Tibial nerve (tissue), 4 donors: ENCODE measurements at regions not wholly inside any gene's neighbourhood (a gene's known extent, or its start where the extent isn't known, plus 50 kb on each side); places are given as distances from the start of the nearest gene placed in this dataset.

Source experiments
- DNase-seq, 2 donors: peaks; one replicate each; pipeline ENCODE4 v3.0.0-alpha.2; 2019; ENCODE audit warnings: low spot score in 2 of 2
- H3K27ac ChIP-seq, 4 donors: fragments of 200-600 bp; sonication (generic) in 3 of 4; one replicate each; pipeline ENCODE4 v1.5.1; 2017 to 2019; ENCODE audit warnings: mild to moderate bottlenecking in 1 of 4
- H3K27me3 ChIP-seq, 2 donors: fragments of 200-600 bp; sonication (generic) in 1 of 2; one replicate each; pipeline versions ENCODE4 v1.5.1 to v1.6.0; 2017 to 2019
- H3K36me3 ChIP-seq, 3 donors: fragments of 200-600 bp; sonication (generic); one replicate each; pipeline ENCODE4 v1.5.1; 2018 to 2019
- H3K4me1 ChIP-seq, 4 donors: fragments of 200-600 bp; sonication (generic) in 3 of 4; one replicate each; pipeline ENCODE4 v1.5.1; 2017 to 2019
- H3K4me3 ChIP-seq, 4 donors: fragments of 200-600 bp; sonication (generic) in 3 of 4; one replicate each; pipeline ENCODE4 v1.5.1; 2017 to 2019; ENCODE audit warnings: mild to moderate bottlenecking in 1 of 4, moderate library complexity in 1 of 4
- H3K9me3 ChIP-seq, 4 donors: fragments of 200-600 bp; sonication (generic) in 3 of 4; one replicate each; pipeline ENCODE4 v1.5.1; 2017 to 2019
- EP300 ChIP-seq, 2 donors: sonication (generic); formaldehyde crosslinking; IDR thresholded peaks; one replicate each; pipeline ENCODE4 v1.6.1; 2017; ENCODE audit warnings: antibody characterized with exemption in 2 of 2, mild to moderate bottlenecking in 1 of 2
- POLR2A ChIP-seq, 2 donors: fragments of 450-650 bp; IDR thresholded peaks; one replicate each; pipeline ENCODE4 v1.6.1; 2017; ENCODE audit warnings: antibody characterized with exemption in 2 of 2, mild to moderate bottlenecking in 2 of 2, moderate library complexity in 2 of 2
- WGBS, 2 donors: methylation state at CpG; one replicate each; pipeline ENCODE4 v1.1.5; 2018; 5-methylcytosine and 5-hydroxymethylcytosine counted together
- TF ChIP-seq, protein P1 (sequence below), 5 experiments: fragments of 200-600 bp in 3 of 5; fragments of 450-650 bp in 2 of 5; sonication (generic) in 3 of 5; IDR thresholded peaks; one replicate each; pipeline ENCODE4 v1.5.1; 2016 to 2019; ENCODE audit warnings: antibody characterized with exemption in 5 of 5, mild to moderate bottlenecking in 3 of 5, moderate library complexity in 2 of 5

DNA sequence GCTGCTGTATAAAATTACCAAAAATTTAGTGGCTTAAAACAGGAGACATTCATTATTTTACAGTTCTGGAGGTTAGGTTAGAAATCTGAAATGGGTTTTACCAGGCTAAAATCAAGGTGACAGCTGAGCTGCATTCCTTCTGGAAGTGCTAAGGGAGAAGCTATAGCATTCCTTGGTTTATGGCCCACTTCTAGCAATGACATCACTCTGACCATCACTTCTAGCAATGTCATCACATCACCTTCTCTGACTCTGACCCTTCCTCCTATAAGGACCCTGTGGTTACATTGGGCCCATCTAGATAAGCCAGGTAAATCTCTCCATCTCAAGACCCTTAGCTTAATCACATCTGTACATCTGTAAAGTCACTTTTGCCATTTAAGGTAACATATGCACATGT lies 366.1 kb downstream of the EFNA5 start:
- no peaks in the 10 kb centered on the region for H3K9me3 ChIP-seq
- no peak overlapping the region for H3K4me3 ChIP-seq
- H3K27me3 ChIP-seq: no peaks in the 10 kb centered on the region
- no peak overlapping the region for H3K27ac ChIP-seq
- H3K4me1 ChIP-seq: peaks cover 0 to 5% (median 0%) of the 10 kb centered on the region in 4 donors
- H3K36me3 ChIP-seq: no peaks in the 10 kb centered on the region
- TF ChIP-seq EP300 (IDR thresholded peaks at IDR 0.05) (no peak), POLR2A (IDR thresholded peaks at IDR 0.05) (no peak)
- TF ChIP-seq, protein P1, sequence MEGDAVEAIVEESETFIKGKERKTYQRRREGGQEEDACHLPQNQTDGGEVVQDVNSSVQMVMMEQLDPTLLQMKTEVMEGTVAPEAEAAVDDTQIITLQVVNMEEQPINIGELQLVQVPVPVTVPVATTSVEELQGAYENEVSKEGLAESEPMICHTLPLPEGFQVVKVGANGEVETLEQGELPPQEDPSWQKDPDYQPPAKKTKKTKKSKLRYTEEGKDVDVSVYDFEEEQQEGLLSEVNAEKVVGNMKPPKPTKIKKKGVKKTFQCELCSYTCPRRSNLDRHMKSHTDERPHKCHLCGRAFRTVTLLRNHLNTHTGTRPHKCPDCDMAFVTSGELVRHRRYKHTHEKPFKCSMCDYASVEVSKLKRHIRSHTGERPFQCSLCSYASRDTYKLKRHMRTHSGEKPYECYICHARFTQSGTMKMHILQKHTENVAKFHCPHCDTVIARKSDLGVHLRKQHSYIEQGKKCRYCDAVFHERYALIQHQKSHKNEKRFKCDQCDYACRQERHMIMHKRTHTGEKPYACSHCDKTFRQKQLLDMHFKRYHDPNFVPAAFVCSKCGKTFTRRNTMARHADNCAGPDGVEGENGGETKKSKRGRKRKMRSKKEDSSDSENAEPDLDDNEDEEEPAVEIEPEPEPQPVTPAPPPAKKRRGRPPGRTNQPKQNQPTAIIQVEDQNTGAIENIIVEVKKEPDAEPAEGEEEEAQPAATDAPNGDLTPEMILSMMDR (IDR thresholded peaks at IDR 0.05): no peak
- no peak for DNase-seq

DNA sequence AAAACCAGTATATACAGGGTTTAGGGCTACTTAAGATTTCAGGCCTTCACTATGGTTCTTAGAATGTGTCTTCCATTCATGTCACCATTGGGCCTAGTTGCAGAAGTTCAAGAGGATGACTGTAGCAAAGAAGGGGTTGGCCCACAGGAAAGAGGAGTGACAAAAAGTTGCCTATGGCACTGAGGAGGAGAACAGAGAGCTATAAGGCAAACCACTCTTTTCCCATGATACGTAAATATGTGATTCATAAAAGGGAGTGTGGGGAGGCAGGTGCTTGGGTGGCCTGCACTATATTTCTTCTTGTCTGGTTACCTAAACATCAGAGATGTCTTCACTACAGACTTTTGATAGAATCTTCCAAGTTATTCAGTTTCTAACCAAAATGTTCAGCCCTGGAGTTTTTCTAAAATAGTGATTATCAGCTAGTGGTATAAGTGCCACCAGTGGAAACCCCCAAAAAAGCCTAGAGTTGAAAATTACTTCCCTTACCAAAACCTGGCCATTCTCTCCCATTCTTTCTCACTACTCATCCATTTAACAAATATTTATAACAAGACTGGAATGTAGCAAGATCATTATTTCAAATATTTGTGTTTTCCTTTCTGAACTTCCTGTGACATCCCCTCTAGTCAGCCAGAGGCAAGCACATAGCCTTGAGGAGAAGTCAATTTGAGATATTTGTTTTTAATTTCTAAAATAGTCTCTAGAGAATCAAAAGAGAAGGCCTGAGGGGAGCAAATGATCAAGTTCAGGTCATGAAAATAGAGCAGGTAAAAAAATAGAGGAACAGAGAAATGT lies 367.4 kb downstream of the EFNA5 start:
- TF ChIP-seq, protein P1 (IDR thresholded peaks at IDR 0.05): no peak
- TF ChIP-seq EP300 (IDR thresholded peaks at IDR 0.05) (no peak), POLR2A (IDR thresholded peaks at IDR 0.05) (no peak)
- WGBS, 2 donors: 88 to 96% methylated on average over 1 of the region's 1 CpG
- DNase-seq: no peak

DNA sequence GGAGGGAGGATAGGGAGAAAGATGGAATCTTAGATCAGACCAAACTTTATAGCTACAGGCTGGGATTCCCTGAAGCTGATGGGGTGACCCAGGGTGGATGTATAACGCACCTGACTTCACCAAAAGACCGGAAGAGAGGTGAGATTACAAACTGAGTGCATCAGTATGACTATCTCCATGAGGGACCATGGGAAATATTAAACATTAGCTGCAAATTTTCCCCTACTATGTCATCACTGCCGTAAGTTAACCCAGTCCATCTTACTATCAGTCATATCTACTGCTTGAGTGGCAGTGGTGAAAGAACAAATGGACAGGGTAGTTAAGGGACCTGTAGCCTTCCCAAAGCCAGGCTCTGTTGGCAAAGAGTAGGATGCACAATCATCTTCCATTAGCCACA lies 368.3 kb downstream of the EFNA5 start:
- Histone ChIP-seq H3K27ac (no peak overlapping the region), H3K4me1 (peaks cover 0 to 5% (median 0%) of the 10 kb centered on the region in 4 donors), H3K4me3 (no peak overlapping the region), H3K9me3 (no peaks in the 10 kb centered on the region), H3K27me3 (no peaks in the 10 kb centered on the region), H3K36me3 (no peaks in the 10 kb centered on the region)
- TF ChIP-seq, protein P1 (IDR thresholded peaks at IDR 0.05): no peak
- TF ChIP-seq POLR2A (IDR thresholded peaks at IDR 0.05): no peak
- no peak for TF ChIP-seq EP300 (IDR thresholded peaks at IDR 0.05)
- WGBS, 2 donors: 94 to 98% methylated on average over 3 of the region's 3 CpGs
- no peak for DNase-seq

More for the DNA sequence above, 367.4 kb downstream of the EFNA5 start:
- H3K27ac ChIP-seq: no peak overlapping the region
- H3K4me1 ChIP-seq: peaks cover 0 to 5% (median 0%) of the 10 kb centered on the region in 4 donors
- H3K9me3 ChIP-seq: no peaks in the 10 kb centered on the region
- no peak overlapping the region for H3K4me3 ChIP-seq
- H3K36me3 ChIP-seq: no peaks in the 10 kb centered on the region
- no peaks in the 10 kb centered on the region for H3K27me3 ChIP-seq

DNA sequence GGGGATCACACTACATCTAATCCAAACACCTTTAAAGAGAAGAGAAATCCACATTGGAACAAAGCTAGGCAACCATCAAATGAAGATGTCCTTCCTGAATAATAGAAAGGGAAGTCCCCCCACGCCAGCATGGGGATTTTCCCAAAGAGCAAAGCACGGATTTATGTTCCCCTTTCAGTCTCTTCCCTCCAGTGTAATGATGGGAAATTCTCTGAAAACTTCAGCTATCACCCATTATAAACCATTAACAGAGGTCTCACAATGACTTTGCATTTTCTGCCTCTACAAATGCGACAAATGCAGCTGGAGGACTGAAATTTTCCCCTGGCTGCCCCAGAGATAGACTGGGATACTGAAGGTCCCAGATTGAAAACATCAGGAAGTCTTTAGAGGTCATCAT lies 368.7 kb downstream of the EFNA5 start:
- TF ChIP-seq, protein P1 (IDR thresholded peaks at IDR 0.05): no peak
- no peak for TF ChIP-seq POLR2A (IDR thresholded peaks at IDR 0.05)
- no peak for TF ChIP-seq EP300 (IDR thresholded peaks at IDR 0.05)
- peaks cover 0 to 5% (median 0%) of the 10 kb centered on the region in 4 donors for H3K4me1 ChIP-seq
- H3K9me3 ChIP-seq: no peaks in the 10 kb centered on the region
- 90 to 92% methylated on average over 3 of the region's 3 CpGs for WGBS, 2 donors
- H3K27ac ChIP-seq: no peak overlapping the region
- DNase-seq: no peak
- no peak overlapping the region for H3K4me3 ChIP-seq
- H3K27me3 ChIP-seq: no peaks in the 10 kb centered on the region
- no peaks in the 10 kb centered on the region for H3K36me3 ChIP-seq

DNA sequence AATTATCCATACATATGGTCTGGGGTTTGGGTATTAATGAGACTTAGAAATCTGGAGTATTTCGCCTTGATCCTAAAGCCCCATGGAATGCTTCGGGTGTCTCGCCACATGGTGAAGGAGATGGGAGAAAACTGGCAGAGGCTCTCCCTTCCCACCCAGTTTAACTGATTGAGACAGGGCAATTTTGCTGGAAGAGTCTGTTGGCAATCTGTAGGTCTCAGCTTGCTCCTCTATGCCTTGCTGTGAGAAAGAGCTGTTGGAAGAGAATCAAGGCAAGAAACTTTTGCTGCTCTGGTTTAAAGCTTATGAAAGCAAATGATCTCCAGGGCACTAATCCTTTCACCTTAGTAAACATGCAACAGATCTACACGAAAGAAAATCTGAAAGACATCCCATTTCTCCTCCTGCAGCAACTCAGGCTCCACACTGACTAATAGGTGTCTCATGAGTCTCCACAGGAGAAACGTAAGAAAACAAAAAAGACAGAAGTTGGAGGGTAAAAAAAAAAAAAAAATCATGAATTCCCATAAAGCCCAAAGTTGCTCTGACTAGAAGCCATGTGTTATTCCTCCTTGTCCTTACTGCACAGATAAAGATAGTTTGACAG lies 369.9 kb downstream of the EFNA5 start:
- 66 to 67% methylated on average over 5 of the region's 5 CpGs for WGBS, 2 donors
- Histone ChIP-seq H3K27me3 (no peaks in the 10 kb centered on the region), H3K9me3 (no peaks in the 10 kb centered on the region), H3K4me3 (no peak overlapping the region), H3K36me3 (no peaks in the 10 kb centered on the region), H3K4me1 (peaks cover 0 to 5% (median 0%) of the 10 kb centered on the region in 4 donors), H3K27ac (no peak overlapping the region)
- no peak for DNase-seq
- no peak for TF ChIP-seq EP300 (IDR thresholded peaks at IDR 0.05)
- TF ChIP-seq, protein P1 (IDR thresholded peaks at IDR 0.05): no peak
- TF ChIP-seq POLR2A (IDR thresholded peaks at IDR 0.05): no peak
